ENCODE measurements at regions not wholly inside any gene's neighbourhood (a gene's known extent, or its start where the extent isn't known, plus 50 kb on each side); places are given as distances from the start of the nearest gene placed in this dataset.
A peak's percentile ranks its signal among the peaks of the same experiment; 100 is the strongest.
"Not testable (repeated sequence)": the region's sequence is repeated elsewhere in the genome, so short reads cannot be mapped to it uniquely, and the experiment has no call there.

- no peak for DNase-seq (ENCODE audit: low read depth)
Measured at GRCh38 chr2:209305746-209306196, 118.1 kb upstream of the MAP2 start.

GRCh38 chr2:209307161-209308001, 116.5 kb upstream of the MAP2 start:
- no peak for DNase-seq (ENCODE audit: low read depth)

GRCh38 chr2:209308415-209308814, 115.4 kb upstream of the MAP2 start:
- no peak for DNase-seq (ENCODE audit: low read depth)

GRCh38 chr2:209311948-209312347, 111.9 kb upstream of the MAP2 start:
- no peak for DNase-seq (ENCODE audit: low read depth)

- not testable (repeated sequence) for DNase-seq (ENCODE audit: low read depth)
Measured at GRCh38 chr2:209312450-209312849, 111.4 kb upstream of the MAP2 start.

- DNase-seq (ENCODE audit: low read depth): peak; percentile 8
Measured at GRCh38 chr2:209314653-209315052, 109.2 kb upstream of the MAP2 start.

GRCh38 chr2:209316141-209316540, 107.7 kb upstream of the MAP2 start:
- DNase-seq (ENCODE audit: low read depth): no peak

- DNase-seq (ENCODE audit: low read depth): no peak
Measured at GRCh38 chr2:209321076-209321475, 102.8 kb upstream of the MAP2 start.

- DNase-seq (ENCODE audit: low read depth): no peak
Measured at GRCh38 chr2:209321581-209321980, 102.3 kb upstream of the MAP2 start.

GRCh38 chr2:209322041-209322440, 101.8 kb upstream of the MAP2 start:
- no peak for DNase-seq (ENCODE audit: low read depth)

GRCh38 chr2:209322905-209323512, 100.8 kb upstream of the MAP2 start:
- DNase-seq (ENCODE audit: low read depth): no peak

- DNase-seq (ENCODE audit: low read depth): peak; percentile 18
Measured at GRCh38 chr2:209323738-209324137, 100.1 kb upstream of the MAP2 start.

GRCh38 chr2:209324281-209324680, 99.6 kb upstream of the MAP2 start:
- no peak for DNase-seq (ENCODE audit: low read depth)

GRCh38 chr2:209331291-209331844, 92.5 kb upstream of the MAP2 start:
- DNase-seq (ENCODE audit: low read depth): peak; percentile 50

GRCh38 chr2:209334188-209335017, 89.4 kb upstream of the MAP2 start:
- DNase-seq (ENCODE audit: low read depth): peak; percentile 70

- DNase-seq (ENCODE audit: low read depth): no peak
Measured at GRCh38 chr2:209340522-209340921, 83.3 kb upstream of the MAP2 start.

- no peak for DNase-seq (ENCODE audit: low read depth)
Measured at GRCh38 chr2:209344349-209344748, 79.5 kb upstream of the MAP2 start.

GRCh38 chr2:209348433-209348832, 75.4 kb upstream of the MAP2 start:
- no peak for DNase-seq (ENCODE audit: low read depth)

GRCh38 chr2:209351636-209352035, 72.2 kb upstream of the MAP2 start:
- no peak for DNase-seq (ENCODE audit: low read depth)

GRCh38 chr2:209358992-209359391, 64.9 kb upstream of the MAP2 start:
- no peak for DNase-seq (ENCODE audit: low read depth)

GRCh38 chr2:209367075-209367747, 56.6 kb upstream of the MAP2 start:
- no peak for DNase-seq (ENCODE audit: low read depth)

- peak; percentile 23 for DNase-seq (ENCODE audit: low read depth)
Measured at GRCh38 chr2:209368406-209368805, 55.4 kb upstream of the MAP2 start.

Measured in RPMI7951 (cell line).